Fibroblast of gingiva (primary cell): ENCODE measurements at regions not wholly inside any gene's neighbourhood (a gene's known extent, or its start where the extent isn't known, plus 50 kb on each side); places are given as distances from the start of the nearest gene placed in this dataset.
"Not testable (repeated sequence)": the region's sequence is repeated elsewhere in the genome, so short reads cannot be mapped to it uniquely, and the experiment has no call there.

Source experiments
- DNase-seq: peaks from one replicate; pipeline ENCODE4 v3.0.0-alpha.2; 2011; ENCODE audit warnings: low read depth

- DNase-seq, result no peak
These were observed 465.1 kb upstream of the GALNTL6 start for GRCh38 chr4:171348090-171348489.

- no peak for DNase-seq
These were observed 470.6 kb upstream of the GALNTL6 start for GRCh38 chr4:171342646-171343045.

- DNase-seq, result no peak
These were observed 472.9 kb upstream of the GALNTL6 start for GRCh38 chr4:171340258-171340657.

- no peak for DNase-seq
These were observed 478.7 kb upstream of the GALNTL6 start for GRCh38 chr4:171334549-171334948.

GRCh38 chr4:171308661-171309060, 504.5 kb upstream of the GALNTL6 start:
- no peak for DNase-seq

- not testable (repeated sequence) for DNase-seq
These were observed 515.0 kb upstream of the GALNTL6 start for GRCh38 chr4:171298048-171298718.

- no peak for DNase-seq
These were observed 524.3 kb upstream of the GALNTL6 start for GRCh38 chr4:171288816-171289432.

- DNase-seq, result no peak
These were observed 531.8 kb upstream of the GALNTL6 start for GRCh38 chr4:171281359-171281758.

- no peak for DNase-seq
These were observed 534.1 kb upstream of the GALNTL6 start for GRCh38 chr4:171279131-171279530.

GRCh38 chr4:171266671-171267070, 546.5 kb upstream of the GALNTL6 start:
- DNase-seq, result no peak

GRCh38 chr4:171265190-171265818, 547.9 kb upstream of the GALNTL6 start:
- no peak for DNase-seq

GRCh38 chr4:171256223-171256622, 557.0 kb upstream of the GALNTL6 start:
- DNase-seq, result no peak

GRCh38 chr4:171246948-171247347, 566.3 kb upstream of the GALNTL6 start:
- DNase-seq, result no peak

GRCh38 chr4:171242831-171243230, 570.4 kb upstream of the GALNTL6 start:
- no peak for DNase-seq

- DNase-seq, result no peak
These were observed 574.0 kb upstream of the GALNTL6 start for GRCh38 chr4:171239196-171239595.

- DNase-seq, result no peak
These were observed 577.7 kb upstream of the GALNTL6 start for GRCh38 chr4:171235521-171235920.

GRCh38 chr4:171229354-171229753, 583.9 kb upstream of the GALNTL6 start:
- not testable (repeated sequence) for DNase-seq

- no peak for DNase-seq
These were observed 592.0 kb upstream of the GALNTL6 start for GRCh38 chr4:171221181-171221580.

- peak; percentile 56 for DNase-seq
These were observed 609.8 kb upstream of the GALNTL6 start for GRCh38 chr4:171203425-171203824.

GRCh38 chr4:171202908-171203307, 610.3 kb upstream of the GALNTL6 start:
- DNase-seq, result no peak

GRCh38 chr4:171186700-171187099, 626.5 kb upstream of the GALNTL6 start:
- no peak for DNase-seq

- no peak for DNase-seq
These were observed 632.1 kb upstream of the GALNTL6 start for GRCh38 chr4:171181090-171181489.

GRCh38 chr4:171170671-171171070, 642.5 kb upstream of the GALNTL6 start:
- DNase-seq, result no peak
